HG03060 (cell line): ENCODE measurements at regions not wholly inside any gene's neighbourhood (a gene's known extent, or its start where the extent isn't known, plus 50 kb on each side); places are given as distances from the start of the nearest gene placed in this dataset.

Source experiments
- ATAC-seq: cut with Tn5 transposase; IDR thresholded peaks from one replicate; pipeline ENCODE4 v1.9.1; 2021; ENCODE audit warnings: low read depth, moderate number of reproducible peaks; ENCODE audit not compliant: unreplicated experiment

GRCh38 chr5:114678778-114679177 lies 316.9 kb downstream of the KCNN2 start:
- no peak for ATAC-seq

DNA sequence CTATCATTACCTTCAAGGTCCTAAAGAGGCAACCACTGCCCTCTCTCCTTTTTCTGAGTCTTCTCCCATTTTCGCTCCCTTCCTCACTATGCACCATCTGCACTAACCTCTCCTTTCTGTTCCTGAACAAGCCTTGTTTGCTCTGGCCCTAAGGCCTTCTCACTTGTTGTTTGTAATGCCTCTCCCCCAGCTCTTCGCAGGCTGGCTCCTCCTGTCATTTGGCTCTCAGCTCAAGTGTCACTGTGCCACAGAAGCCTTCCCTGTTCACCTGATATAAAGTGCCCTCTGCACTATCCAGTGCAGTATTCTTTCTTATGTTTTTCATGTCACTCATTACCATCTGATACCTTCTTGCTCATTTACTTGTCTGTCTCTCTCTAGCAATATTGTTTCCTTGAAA lies 303.7 kb downstream of the KCNN2 start:
- ATAC-seq: no peak

- ATAC-seq: no peak
Observed at GRCh38 chr5:114660791-114661190, 298.9 kb downstream of the KCNN2 start.

GRCh38 chr5:114658194-114658593 lies 296.3 kb downstream of the KCNN2 start:
- ATAC-seq: no peak

GRCh38 chr5:114657342-114658130 lies 295.7 kb downstream of the KCNN2 start:
- no peak for ATAC-seq

DNA sequence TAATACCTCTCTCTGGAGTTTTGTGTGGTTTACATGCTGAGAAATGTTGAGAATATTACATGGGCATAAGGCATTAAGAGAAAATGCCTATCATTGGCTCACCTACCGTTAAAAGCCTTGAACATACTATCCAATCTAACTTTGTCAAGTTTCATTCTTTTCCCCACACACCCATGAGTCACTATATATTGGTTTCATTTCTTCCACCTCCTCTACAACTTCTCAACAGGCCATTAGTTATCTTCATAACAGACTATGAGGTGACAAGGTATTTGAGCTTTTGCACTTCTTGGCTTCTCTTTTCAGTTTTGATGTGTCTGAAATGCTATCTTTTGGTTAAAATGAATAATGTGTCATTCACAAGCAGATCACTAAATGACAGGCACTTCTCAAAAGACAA lies 288.0 kb downstream of the KCNN2 start:
- no peak for ATAC-seq

DNA sequence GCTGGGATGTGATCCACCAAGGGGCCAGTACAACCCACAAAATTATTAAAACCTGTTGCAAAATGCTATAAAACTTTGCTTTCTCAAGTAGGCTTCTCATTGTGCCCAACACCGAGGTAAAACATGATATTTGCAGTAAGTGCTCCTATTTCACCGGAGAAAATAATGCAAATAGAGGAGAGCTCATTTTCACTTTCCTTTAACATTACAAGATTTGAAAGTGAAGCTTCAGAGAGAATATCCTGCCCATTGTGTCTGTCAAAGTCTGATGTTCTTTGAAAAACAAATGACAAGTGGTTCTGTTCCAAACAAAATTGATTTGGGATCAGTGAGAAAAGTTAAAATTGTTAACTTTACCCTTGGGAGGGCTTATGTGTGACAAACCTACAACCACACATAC lies 287.1 kb downstream of the KCNN2 start:
- no peak for ATAC-seq

DNA sequence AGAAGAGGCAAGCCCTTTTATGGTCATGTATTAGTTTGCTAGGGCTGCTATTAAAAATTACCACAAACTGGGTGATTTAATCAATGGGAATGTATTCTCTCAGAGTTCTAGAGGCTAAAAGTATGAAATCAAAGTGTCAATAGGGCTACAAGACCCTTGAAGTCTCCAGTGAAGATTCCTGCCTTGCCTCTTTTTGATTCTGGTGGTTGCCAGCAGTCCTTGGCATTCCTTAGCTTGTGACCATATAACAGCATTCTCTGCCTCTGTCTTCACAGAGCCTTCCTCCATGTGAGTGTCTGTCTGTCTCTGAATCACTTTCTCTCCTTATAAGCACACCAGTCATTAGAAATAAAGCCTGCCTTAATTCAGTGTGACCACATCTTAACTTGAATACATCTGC lies 282.7 kb downstream of the KCNN2 start:
- ATAC-seq: no peak

DNA sequence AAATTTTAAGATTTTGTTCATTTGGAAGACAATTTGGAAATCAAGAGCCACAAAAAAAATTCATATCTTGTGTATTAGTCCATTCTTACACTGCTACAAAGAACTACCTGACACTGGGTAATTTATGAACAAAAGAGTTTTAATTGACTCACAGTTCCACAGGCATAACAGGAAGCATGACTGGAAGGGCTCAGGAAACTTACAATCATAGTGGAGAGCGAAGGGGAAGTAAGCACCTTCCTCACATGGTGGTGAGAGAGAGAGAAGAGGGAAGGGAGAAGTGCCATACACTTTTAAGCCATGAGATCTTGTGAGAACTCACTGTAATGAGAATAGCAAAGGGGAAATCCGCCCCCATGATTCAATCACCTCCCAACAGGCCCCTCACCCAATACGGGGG lies 274.4 kb downstream of the KCNN2 start:
- no peak for ATAC-seq

DNA sequence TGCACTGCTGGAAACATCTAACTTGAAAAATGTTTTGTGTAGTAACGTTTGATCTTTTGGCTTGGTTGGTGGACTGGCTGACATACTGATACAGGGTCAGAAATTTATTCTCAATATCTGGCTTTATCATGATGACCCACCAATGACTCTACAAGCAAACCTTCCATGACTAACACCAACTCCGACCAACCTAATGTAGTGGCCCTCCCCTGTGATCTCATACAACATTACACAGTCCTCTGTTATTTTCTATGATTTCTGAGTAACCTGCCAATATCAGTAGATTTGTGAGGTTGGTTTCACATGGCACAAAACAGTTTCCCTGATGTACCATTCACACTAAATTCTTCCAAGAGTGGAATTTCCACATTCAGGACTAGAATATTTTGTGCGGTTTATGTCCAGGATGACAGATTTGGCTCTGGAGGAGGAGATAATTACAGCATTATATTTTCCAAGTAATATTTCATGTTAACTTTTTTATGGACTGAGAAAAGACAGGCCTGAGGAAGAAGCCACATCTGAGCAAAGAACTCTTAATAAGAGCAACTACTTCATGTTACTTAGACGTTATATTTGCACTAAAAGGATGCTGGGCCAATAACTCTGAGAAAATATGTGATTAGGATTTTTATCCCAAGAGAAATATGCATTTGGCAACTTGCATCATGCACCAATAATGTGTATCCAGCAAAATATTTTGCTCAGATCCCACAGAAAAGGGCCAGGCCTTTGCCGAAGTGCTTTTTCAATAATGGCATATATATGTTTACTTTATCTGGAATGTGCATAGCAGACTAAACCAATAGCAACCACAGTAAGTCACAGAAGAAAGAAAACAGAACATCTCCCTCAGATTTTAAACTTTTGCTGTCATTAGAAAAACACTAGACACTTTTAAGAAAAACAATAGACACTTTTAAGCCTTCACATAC lies 273.4 kb downstream of the KCNN2 start:
- ATAC-seq: no peak

- ATAC-seq: no peak
Observed at GRCh38 chr5:114634517-114634916, 272.6 kb downstream of the KCNN2 start.

DNA sequence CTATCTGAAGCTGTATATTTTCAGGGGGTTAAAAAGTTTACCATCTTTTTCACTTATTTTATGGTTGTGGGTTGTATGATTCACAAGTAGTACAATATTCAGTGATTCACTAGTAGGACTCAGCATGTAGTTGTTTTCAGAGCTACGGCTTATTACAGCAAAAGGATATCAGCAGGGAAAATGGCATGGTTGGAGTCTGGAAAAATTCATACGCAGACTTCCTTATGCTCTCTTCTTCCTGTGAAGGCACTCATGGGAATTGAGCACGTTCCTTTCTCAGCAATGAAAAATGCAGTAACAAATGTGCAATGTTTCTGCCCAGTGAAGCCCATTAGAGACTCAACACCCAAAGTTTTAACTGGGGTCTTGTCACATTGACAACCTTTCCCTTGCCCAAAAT lies 250.5 kb downstream of the KCNN2 start:
- no peak for ATAC-seq

DNA sequence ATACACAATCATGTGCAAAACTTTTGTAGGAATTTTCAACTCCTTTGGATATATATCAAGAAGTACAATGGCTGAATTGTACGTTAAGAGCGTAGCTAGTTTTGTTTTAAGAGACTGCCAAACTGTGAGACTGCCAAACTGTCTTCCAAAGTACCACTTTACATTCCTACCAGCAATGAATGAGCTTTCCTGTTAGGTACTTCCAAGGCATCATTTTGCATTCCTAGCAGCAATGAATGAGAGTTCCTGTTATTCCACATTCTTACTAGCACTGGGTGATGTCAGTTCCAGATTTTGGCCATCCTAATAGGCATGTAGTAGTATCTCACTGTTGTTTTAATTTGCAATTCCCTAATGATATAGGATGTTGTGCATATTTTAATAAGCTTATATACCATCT lies 219.3 kb downstream of the KCNN2 start:
- ATAC-seq: no peak

DNA sequence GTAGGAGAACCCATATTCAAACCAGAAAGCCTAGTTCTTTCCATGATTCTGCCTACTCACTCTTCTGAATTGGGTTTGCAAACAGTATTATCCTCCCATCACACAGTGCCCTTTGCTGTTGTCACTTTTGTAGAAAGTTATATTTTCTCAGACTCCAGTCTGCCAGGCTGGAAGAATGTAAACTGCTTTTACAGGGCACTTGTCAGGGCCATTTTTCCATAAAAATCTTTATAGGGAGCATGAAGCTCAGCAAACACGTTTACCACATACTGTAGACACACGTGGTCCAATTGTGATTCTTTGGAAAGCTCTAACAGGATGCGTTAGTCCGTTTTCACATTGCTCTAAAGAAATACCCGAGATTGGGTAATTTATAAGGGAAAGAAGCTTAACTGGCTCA lies 204.0 kb downstream of the KCNN2 start:
- no peak for ATAC-seq

- no peak for ATAC-seq
Observed at GRCh38 chr5:114565139-114565538, 203.3 kb downstream of the KCNN2 start.

DNA sequence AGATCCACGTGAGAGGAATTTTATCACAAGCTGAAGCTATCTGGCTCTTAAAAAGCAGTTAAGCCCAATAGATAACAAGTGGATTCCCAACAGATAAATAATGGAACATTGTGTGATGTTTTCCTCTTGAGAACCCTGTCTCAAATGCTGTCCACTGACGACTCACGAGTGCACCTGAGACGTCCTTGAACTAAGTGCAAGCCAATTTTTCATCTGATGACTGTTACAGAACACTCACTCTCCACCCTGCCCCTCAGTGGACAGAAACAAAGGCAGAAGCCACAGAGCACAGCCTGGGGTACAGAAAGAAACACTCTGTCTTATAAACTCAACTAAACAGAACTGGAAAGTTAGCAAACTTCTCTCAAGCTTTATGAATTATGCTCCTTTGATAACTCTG lies 199.5 kb downstream of the KCNN2 start:
- no peak for ATAC-seq
